K562 (cell line): ENCODE measurements at regions not wholly inside any gene's neighbourhood (a gene's known extent, or its start where the extent isn't known, plus 50 kb on each side); places are given as distances from the start of the nearest gene placed in this dataset.

Experiments
- ATAC-seq: fragments of 200-7000 bp; cut with Tn5 transposase; 3 replicates; pipeline ENCODE4 v1.9.1; 2020; ENCODE audit warnings: moderate library complexity
- BruUV-seq: library from RNA; stranded (reverse); fragments of 400-500 nt; replicated peaks from 2 replicates; lab custom pipeline; 2021; lab: Mats Ljungman, UMichigan
- CTCF ChIA-PET: fragments of 300-600 bp; formaldehyde crosslinking; extraction: SDS; loops from one replicate; lab custom pipeline; 2021; ENCODE audit warnings: low intra/inter-chr PET ratio; lab: Yijun Ruan, JAX
- POLR2A ChIA-PET: fragments of 300-600, 350-650 bp; sonication (Branson Sonifier 250); formaldehyde crosslinking; extraction: SDS; loops from one replicate; lab custom pipeline; 2021; ENCODE audit warnings: antibody characterized with exemption, inconsistent platforms; lab: Yijun Ruan, JAX
- DNase-seq, 4 experiments: peaks; one replicate each; pipeline versions ENCODE4 v3.0.0 to v3.0.0-alpha.2; 2011 to 2018; ENCODE audit warnings: low spot score in 3 of 4, mixed read lengths in 3 of 4; ENCODE audit errors: extremely low read depth in 1 of 4
- FAIRE-seq: peaks from 2 replicates; lab custom pipeline; 2011; peaks lifted over from hg19 to GRCh38; lab: Jason Lieb, UNC
- H2AFZ ChIP-seq: 2 replicates; pipeline ENCODE4 v1.6.0; 2011; ENCODE audit warnings: low read depth, low read length, control low read depth, inconsistent platforms
- H3K27ac ChIP-seq: fragments of 200-600 bp; 3 replicates; pipeline ENCODE4 v1.8.0; 2011; ENCODE audit warnings: low read depth, mild to moderate bottlenecking, control low read depth, inconsistent platforms, low read length, moderate library complexity, mixed read lengths; ENCODE audit errors: extremely low read depth
- H3K27me3 ChIP-seq, 2 experiments: fragments of 300-600 bp in 1 of 2; 2 replicates in 1 of 2; 3 replicates in 1 of 2; pipeline versions ENCODE4 v1.6.0 to v1.8.0; 2011; ENCODE audit warnings: inconsistent platforms in 2 of 2, low read length in 2 of 2, mild to moderate bottlenecking in 1 of 2, mixed read lengths in 1 of 2, moderate library complexity in 1 of 2; ENCODE audit not compliant: control insufficient read depth in 2 of 2, insufficient read depth in 2 of 2
- H3K36me3 ChIP-seq: fragments of 300-600 bp; 3 replicates; pipeline ENCODE4 v1.8.0; 2011; ENCODE audit warnings: mild to moderate bottlenecking, low read length, inconsistent platforms; ENCODE audit not compliant: control insufficient read depth, insufficient read depth
- H3K4me1 ChIP-seq, 2 experiments: fragments of 200-600 bp in 1 of 2; replicated peaks in 1 of 2; 2 replicates in 1 of 2; 3 replicates in 1 of 2; pipeline versions ENCODE4 v1.5.1 to v1.8.0; 2011; ENCODE audit warnings: inconsistent platforms in 2 of 2, low read length in 2 of 2, mild to moderate bottlenecking in 1 of 2, mixed read lengths in 1 of 2, moderate library complexity in 1 of 2; ENCODE audit not compliant: control insufficient read depth in 2 of 2, insufficient read depth in 2 of 2
- H3K4me2 ChIP-seq: 2 replicates; pipeline ENCODE4 v1.6.1; 2011; ENCODE audit warnings: low read length, control low read depth, inconsistent platforms, mixed read lengths; ENCODE audit not compliant: insufficient read depth
- H3K4me3 ChIP-seq: fragments of 200-600 bp; sonication (generic), shearing (Covaris generic); 2 replicates; pipeline ENCODE4 v1.5.1; 2016; ENCODE audit warnings: control low read depth, inconsistent platforms
- H3K79me2 ChIP-seq: fragments of 200-600 bp; 3 replicates; pipeline ENCODE4 v1.8.0; 2011; ENCODE audit warnings: low read length, inconsistent platforms; ENCODE audit not compliant: control insufficient read depth, insufficient read depth
- H3K9ac ChIP-seq, 2 experiments: 2 replicates each; pipeline versions ENCODE4 v1.6.0 to v1.6.1; 2011; ENCODE audit warnings: low read depth in 2 of 2, low read length in 2 of 2, control low read depth in 1 of 2, inconsistent platforms in 1 of 2, mild to moderate bottlenecking in 1 of 2, mixed read lengths in 1 of 2; ENCODE audit not compliant: insufficient read depth in 1 of 2
- H3K9me1 ChIP-seq: one replicate; pipeline ENCODE4 v1.6.0; 2011; ENCODE audit warnings: inconsistent platforms, mild to moderate bottlenecking, low read length, moderate library complexity; ENCODE audit not compliant: control insufficient read depth, insufficient read depth
- H3K9me3 ChIP-seq: replicated peaks from 2 replicates; pipeline ENCODE4 v1.5.1; 2011; ENCODE audit warnings: low read depth, low read length, inconsistent platforms; ENCODE audit not compliant: control insufficient read depth, insufficient read depth
- H4K20me1 ChIP-seq: replicated peaks from 2 replicates; pipeline ENCODE4 v1.6.1; 2011; ENCODE audit warnings: low read length, inconsistent platforms, mixed read lengths; ENCODE audit not compliant: control insufficient read depth, insufficient read depth
- GTF2F1 ChIP-seq: IDR thresholded peaks from 2 replicates; pipeline ENCODE4 v1.6.1; 2011; ENCODE audit warnings: low read depth, low read length, improper control_type of control experiment
- KAT7 ChIP-seq: sonication (generic); formaldehyde crosslinking; IDR thresholded peaks from 2 replicates; pipeline ENCODE4 v1.8.0; 2022; ENCODE audit warnings: missing genetic modification reagents, mild to moderate bottlenecking, borderline replicate concordance
- RBM25 ChIP-seq: fragments of 200-400 bp; formaldehyde crosslinking; IDR thresholded peaks from 2 replicates; pipeline ENCODE4 v1.6.1; 2018; ENCODE audit warnings: low read length, low read depth, moderate library complexity; ENCODE audit not compliant: severe bottlenecking
- TARDBP ChIP-seq: fragments of 450-650 bp; IDR thresholded peaks from 2 replicates; pipeline ENCODE4 v1.6.1; 2016
- ZFP36 ChIP-seq: fragments of 150-350 bp; IDR thresholded peaks from 2 replicates; pipeline ENCODE4 v1.6.1; 2018; ENCODE audit warnings: low read length, low read depth; ENCODE audit not compliant: partially characterized antibody
- ZNF589 ChIP-seq: fragments of 200-800 bp; sonication (Bioruptor generic); IDR thresholded peaks from 2 replicates; pipeline ENCODE4 v1.6.1; 2016; ENCODE audit warnings: low read depth, missing genetic modification characterization, missing compliant biosample characterization
- WGBS: fragments of 100-300 bp; shearing (Covaris generic); methylation state at CpG from one replicate; pipeline ENCODE4 v1.1.6; 2016; ENCODE audit warnings: low coverage, mixed read lengths; ENCODE audit not compliant: insufficient coverage; ENCODE audit errors: missing lambda C conversion rate; 5-methylcytosine and 5-hydroxymethylcytosine counted together
- in situ Hi-C: fragments of 300-500 bp; cut with MboI; formaldehyde crosslinking; loops from 4 replicates; pipeline ENCODE4 v1.15.0; 2018; ENCODE audit warnings: inconsistent platforms, mixed read lengths
- intact Hi-C: fragments of 100-400 bp; cut with micrococcal nuclease; formaldehyde crosslinking; loops from 2 replicates; pipeline ENCODE4 v1.14.2; 2022

- no peak overlapping the region for H3K9ac ChIP-seq
- no peak for DNase-seq
- no peak overlapping the region for H3K27ac ChIP-seq
- WGBS: 5% methylated on average over 15 of the region's 27 CpGs
- H2AFZ ChIP-seq: no peak overlapping the region
- ATAC-seq: no peak
- no peak for TF ChIP-seq GTF2F1
- no peak for TF ChIP-seq TARDBP
- TF ChIP-seq KAT7: no peak
- no peak for TF ChIP-seq ZNF589 (CRISPR knock-in tag)
- peak; percentile 20 for TF ChIP-seq ZFP36
- TF ChIP-seq RBM25: peak; percentile 54
- TF ChIP-seq, all 486 proteins: peak for 2
- peaks cover 4% of the 10 kb centered on the region for H3K9me1 ChIP-seq
- no peak overlapping the region for H3K4me2 ChIP-seq
- intact Hi-C loops (no loop called here), in situ Hi-C loops (no loop called here)
- peaks cover 7 to 81% of the 10 kb centered on the region in 2 experiments for H3K27me3 ChIP-seq
- CTCF ChIA-PET: no interaction called here
- no peak for FAIRE-seq
- no peaks in the 10 kb centered on the region for H3K79me2 ChIP-seq
- no peaks in the 10 kb centered on the region for H3K4me1 ChIP-seq
- H3K4me3 ChIP-seq: no peak overlapping the region
- H4K20me1 ChIP-seq: no peaks in the 10 kb centered on the region
- H3K36me3 ChIP-seq: no peaks in the 10 kb centered on the region
- POLR2A ChIA-PET: no interaction called here
- no peaks in the 10 kb centered on the region for H3K9me3 ChIP-seq
- BruUV-seq: no TSS peak
Observed at GRCh38 chr2:238568455-238569440, 142.0 kb downstream of the ASB1 start.
